ENCODE measurements at regions not wholly inside any gene's neighbourhood (a gene's known extent, or its start where the extent isn't known, plus 50 kb on each side); places are given as distances from the start of the nearest gene placed in this dataset.
"Not testable (repeated sequence)": the region's sequence is repeated elsewhere in the genome, so short reads cannot be mapped to it uniquely, and the experiment has no call there.

- no peak for DNase-seq
Observed at GRCh38 chr6:167737205-167737830, 89.4 kb upstream of the AFDN start.

- no peak for DNase-seq
Observed at GRCh38 chr6:167738386-167738785, 88.3 kb upstream of the AFDN start.

- no peak for DNase-seq
Observed at GRCh38 chr6:167739721-167740475, 86.8 kb upstream of the AFDN start.

- DNase-seq: no peak
Observed at GRCh38 chr6:167742719-167743303, 83.9 kb upstream of the AFDN start.

GRCh38 chr6:167744681-167745669 is 81.7 kb upstream of the AFDN start:
- no peak for DNase-seq

GRCh38 chr6:167745670-167746389 is 80.9 kb upstream of the AFDN start:
- no peak for DNase-seq

GRCh38 chr6:167746390-167746907 is 80.3 kb upstream of the AFDN start:
- DNase-seq: no peak

GRCh38 chr6:167746975-167747374 is 79.7 kb upstream of the AFDN start:
- DNase-seq: no peak

- no peak for DNase-seq
Observed at GRCh38 chr6:167747645-167748044, 79.1 kb upstream of the AFDN start.

- no peak for DNase-seq
Observed at GRCh38 chr6:167748046-167748445, 78.7 kb upstream of the AFDN start.

GRCh38 chr6:167748458-167749379 is 78.0 kb upstream of the AFDN start:
- DNase-seq: no peak

GRCh38 chr6:167750956-167751358 is 75.8 kb upstream of the AFDN start:
- peak; percentile 91 for DNase-seq

- DNase-seq: no peak
Observed at GRCh38 chr6:167751579-167752115, 75.1 kb upstream of the AFDN start.

- DNase-seq: not testable (repeated sequence)
Observed at GRCh38 chr6:167753281-167753680, 73.4 kb upstream of the AFDN start.

- no peak for DNase-seq
Observed at GRCh38 chr6:167754691-167755090, 72.0 kb upstream of the AFDN start.

- DNase-seq: no peak
Observed at GRCh38 chr6:167755461-167755860, 71.2 kb upstream of the AFDN start.

GRCh38 chr6:167756597-167756996 is 70.1 kb upstream of the AFDN start:
- DNase-seq: no peak

- DNase-seq: no peak
Observed at GRCh38 chr6:167757249-167757648, 69.5 kb upstream of the AFDN start.

GRCh38 chr6:167757821-167758220 is 68.9 kb upstream of the AFDN start:
- DNase-seq: no peak

GRCh38 chr6:167758309-167759023 is 68.2 kb upstream of the AFDN start:
- no peak for DNase-seq
